SK-N-SH (cell line): ENCODE measurements at regions not wholly inside any gene's neighbourhood (a gene's known extent, or its start where the extent isn't known, plus 50 kb on each side); places are given as distances from the start of the nearest gene placed in this dataset.
"Not testable (repeated sequence)": the region's sequence is repeated elsewhere in the genome, so short reads cannot be mapped to it uniquely, and the experiment has no call there.

Source experiments
- CTCF ChIA-PET: fragments of 300-600, 350-600 bp; formaldehyde crosslinking; extraction: SDS; loops from one replicate; lab custom pipeline; 2021; lab: Yijun Ruan, JAX
- POLR2A ChIA-PET: fragments of 350-600 bp; sonication (Branson Sonifier 250); formaldehyde crosslinking; extraction: SDS; loops from one replicate; lab custom pipeline; 2020; ENCODE audit warnings: antibody characterized with exemption, inconsistent platforms; lab: Yijun Ruan, JAX
- DNase-seq: peaks from one replicate; pipeline ENCODE4 v3.0.0; 2012
- H2AFZ ChIP-seq: fragments of 200-600 bp; sonication (generic); 2 replicates; pipeline ENCODE4 v1.8.1; 2016; ENCODE audit warnings: antibody characterized with exemption, mild to moderate bottlenecking, low read depth
- H3F3A ChIP-seq: fragments of 200-600 bp; sonication (generic); replicated peaks from 2 replicates; pipeline ENCODE3; 2016; ENCODE audit warnings: antibody characterized with exemption, mild to moderate bottlenecking; ENCODE audit not compliant: insufficient read depth
- H3K27ac ChIP-seq, 2 experiments: fragments of 200-500 bp in 1 of 2; fragments of 200-600 bp in 1 of 2; sonication (Bioruptor generic) in 1 of 2; sonication (generic), shearing (Covaris generic) in 1 of 2; 2 replicates each; pipeline versions ENCODE4 v1.5.1 to v1.6.1; 2014 to 2016; ENCODE audit warnings: low read depth in 2 of 2, inconsistent platforms in 1 of 2, low read length in 1 of 2, mild to moderate bottlenecking in 1 of 2, mixed read lengths in 1 of 2
- H3K27me3 ChIP-seq: fragments of 200-600 bp; sonication (generic), shearing (Covaris generic); 2 replicates; pipeline ENCODE4 v1.6.1; 2016; ENCODE audit warnings: mixed run types; ENCODE audit not compliant: insufficient read depth
- H3K36me3 ChIP-seq, 2 experiments: fragments of 200-500 bp in 1 of 2; fragments of 200-600 bp in 1 of 2; sonication (Bioruptor generic) in 1 of 2; sonication (generic) in 1 of 2; replicated peaks in 1 of 2; 2 replicates each; pipeline versions ENCODE3 to v1.5.1; 2014 to 2016; ENCODE audit warnings: low read length in 1 of 2, mild to moderate bottlenecking in 1 of 2; ENCODE audit not compliant: insufficient read depth in 2 of 2, control insufficient read depth in 1 of 2
- H3K4me1 ChIP-seq, 2 experiments: fragments of 200-500 bp in 1 of 2; fragments of 200-600 bp in 1 of 2; sonication (Bioruptor generic) in 1 of 2; sonication (generic), shearing (Covaris generic) in 1 of 2; 2 replicates each; pipeline versions ENCODE4 v1.5.1 to v1.6.1; 2014 to 2016; ENCODE audit warnings: low read depth in 1 of 2, low read length in 1 of 2, mixed run types in 1 of 2; ENCODE audit not compliant: insufficient read depth in 2 of 2, control insufficient read depth in 1 of 2
- H3K4me2 ChIP-seq: fragments of 200-600 bp; sonication (generic), shearing (Covaris generic); 2 replicates; pipeline ENCODE4 v1.6.1; 2017; ENCODE audit warnings: mixed run types
- H3K4me3 ChIP-seq, 2 experiments: fragments of 200-500 bp in 1 of 2; fragments of 200-600 bp in 1 of 2; sonication (Bioruptor generic) in 1 of 2; sonication (generic), shearing (Covaris generic) in 1 of 2; 2 replicates each; pipeline versions ENCODE4 v1.5.1 to v1.8.1; 2014 to 2016; ENCODE audit warnings: low read depth in 2 of 2, inconsistent platforms in 1 of 2, low read length in 1 of 2, mild to moderate bottlenecking in 1 of 2, mixed read lengths in 1 of 2, moderate library complexity in 1 of 2
- H3K79me2 ChIP-seq: fragments of 200-600 bp; sonication (generic); 2 replicates; pipeline ENCODE4 v1.8.1; 2017; ENCODE audit warnings: mild to moderate bottlenecking; ENCODE audit not compliant: insufficient read depth
- H3K9ac ChIP-seq: fragments of 200-600 bp; sonication (generic); 2 replicates; pipeline ENCODE4 v1.6.1; 2017; ENCODE audit warnings: mixed run types
- H3K9me2 ChIP-seq: fragments of 200-600 bp; sonication (generic); 2 replicates; pipeline ENCODE4 v1.6.1; 2017; ENCODE audit warnings: mixed run types
- H3K9me3 ChIP-seq: fragments of 200-600 bp; sonication (generic); 2 replicates; pipeline ENCODE4 v1.6.1; 2017; ENCODE audit warnings: mixed run types, mild to moderate bottlenecking, moderate library complexity
- H4K20me1 ChIP-seq: fragments of 200-600 bp; sonication (generic); 2 replicates; pipeline ENCODE4 v1.6.1; 2017; ENCODE audit warnings: mild to moderate bottlenecking, mixed run types; ENCODE audit not compliant: insufficient read depth
- FOSL2 ChIP-seq: IDR thresholded peaks from 2 replicates; pipeline ENCODE4 v1.4.0; 2012; ENCODE audit warnings: low read depth, mild to moderate bottlenecking, moderate library complexity, borderline replicate concordance
- FOXM1 ChIP-seq: IDR thresholded peaks from 2 replicates; pipeline ENCODE4 v1.4.0; 2012; ENCODE audit warnings: low read depth, mild to moderate bottlenecking
- MEF2A ChIP-seq: IDR thresholded peaks from 2 replicates; pipeline ENCODE4 v1.4.0; 2012; ENCODE audit warnings: low read depth, borderline replicate concordance
- RCOR1 ChIP-seq: fragments of 150-350 bp; IDR thresholded peaks from 2 replicates; pipeline ENCODE4 v1.6.1; 2017; ENCODE audit warnings: antibody characterized with exemption, low read length
- REST ChIP-seq: IDR thresholded peaks from 2 replicates; pipeline ENCODE4 v1.6.1; 2012; ENCODE audit warnings: mild to moderate bottlenecking, low read depth, low read length, moderate library complexity
- USF2 ChIP-seq: fragments of 150-350 bp; IDR thresholded peaks from 2 replicates; pipeline ENCODE4 v1.6.1; 2017; ENCODE audit warnings: antibody characterized with exemption, low read length, low read depth, borderline replicate concordance
- ZBTB33 ChIP-seq: IDR thresholded peaks from 2 replicates; pipeline ENCODE4 v1.4.0; 2012; ENCODE audit warnings: low read depth, borderline replicate concordance
- WGBS: methylation state at CpG from one replicate; pipeline ENCODE4 v1.1.6; 2017; ENCODE audit warnings: low lambda C conversion rate; 5-methylcytosine and 5-hydroxymethylcytosine counted together

- Histone ChIP-seq H3K27me3 (no peaks in the 10 kb centered on the region; the same call in 1 of the 2 replicates), H3K9me2 (no peaks in the 10 kb centered on the region), H4K20me1 (no peaks in the 10 kb centered on the region), H3K36me3 (no peaks in the 10 kb centered on the region), H3K27ac (no peak overlapping the region), H3K9ac (no peak overlapping the region), H3F3A (no peaks in the 10 kb centered on the region), H2AFZ (no peak overlapping the region), H3K4me3 (no peak overlapping the region), H3K4me2 (no peak overlapping the region), H3K4me1 (no peaks in the 10 kb centered on the region), H3K9me3 (no peaks in the 10 kb centered on the region; the same call in 1 of the 2 replicates), H3K79me2 (no peaks in the 10 kb centered on the region)
- no peak for TF ChIP-seq REST
- no peak for TF ChIP-seq FOXM1
- no peak for TF ChIP-seq FOSL2
- no peak for TF ChIP-seq ZBTB33
- TF ChIP-seq USF2: no peak
- no peak for TF ChIP-seq MEF2A
- no peak for TF ChIP-seq RCOR1
- no peak for DNase-seq
- ChIA-PET CTCF (no interaction called here), POLR2A (no interaction called here)
- WGBS: 65% methylated on average over 1 of the region's 1 CpG
Measured at GRCh38 chr13:86491121-86491520, 691.9 kb upstream of the SLITRK6 start.

DNA sequence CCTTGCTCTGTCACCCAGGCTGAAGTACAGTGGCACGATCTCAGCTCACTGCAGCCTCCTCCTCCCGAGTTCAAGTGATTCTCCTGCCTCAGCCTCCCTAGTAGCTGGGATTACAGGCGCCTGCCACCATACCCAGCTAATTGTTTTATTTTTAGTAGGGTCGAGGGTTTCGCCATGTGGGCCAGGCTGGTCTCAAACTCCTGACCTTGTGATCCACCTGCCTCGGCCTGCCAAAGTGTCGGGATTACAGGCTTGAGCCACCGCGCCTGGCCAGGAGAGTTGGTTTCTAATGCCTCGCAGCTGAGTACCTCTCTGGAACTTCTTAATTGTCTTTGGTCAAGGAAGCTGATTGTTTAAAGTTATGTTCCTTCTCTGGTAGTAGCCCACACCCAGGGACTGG lies 702.7 kb upstream of the SLITRK6 start:
- H3K4me2 ChIP-seq, H4K20me1 ChIP-seq, H3K79me2 ChIP-seq, H3K4me1 ChIP-seq, H3K27me3 ChIP-seq, H3K36me3 ChIP-seq, CTCF ChIA-PET, POLR2A ChIA-PET, DNase-seq, H3K9me2 ChIP-seq, H3F3A ChIP-seq, H2AFZ ChIP-seq, H3K9me3 ChIP-seq, H3K27ac ChIP-seq, H3K4me3 ChIP-seq, H3K9ac ChIP-seq: not testable (repeated sequence)
- 30% methylated on average over 10 of the region's 10 CpGs for WGBS
